Sigmoid colon (tissue), 4 donors: ENCODE measurements at regions not wholly inside any gene's neighbourhood (a gene's known extent, or its start where the extent isn't known, plus 50 kb on each side); places are given as distances from the start of the nearest gene placed in this dataset.

Experiments used
- POLR2A ChIP-seq, 2 donors: fragments of 450-650 bp; IDR thresholded peaks; one replicate each; pipeline ENCODE4 v1.6.1; 2016; ENCODE audit warnings: antibody characterized with exemption in 2 of 2, mild to moderate bottlenecking in 2 of 2, moderate library complexity in 2 of 2
- POLR2AphosphoS5 ChIP-seq, 4 donors: sonication (generic); formaldehyde crosslinking; IDR thresholded peaks; one replicate each; pipeline ENCODE4 v1.6.1; 2017; ENCODE audit warnings: antibody characterized with exemption in 4 of 4
- TF ChIP-seq, protein P1 (sequence below), 4 experiments: fragments of 450-650 bp in 3 of 4; fragments of 200-600 bp in 1 of 4; IDR thresholded peaks; one replicate each; pipeline ENCODE4 v1.5.1; 2016 to 2019; ENCODE audit warnings: antibody characterized with exemption in 4 of 4, mild to moderate bottlenecking in 3 of 4, moderate library complexity in 2 of 4

DNA sequence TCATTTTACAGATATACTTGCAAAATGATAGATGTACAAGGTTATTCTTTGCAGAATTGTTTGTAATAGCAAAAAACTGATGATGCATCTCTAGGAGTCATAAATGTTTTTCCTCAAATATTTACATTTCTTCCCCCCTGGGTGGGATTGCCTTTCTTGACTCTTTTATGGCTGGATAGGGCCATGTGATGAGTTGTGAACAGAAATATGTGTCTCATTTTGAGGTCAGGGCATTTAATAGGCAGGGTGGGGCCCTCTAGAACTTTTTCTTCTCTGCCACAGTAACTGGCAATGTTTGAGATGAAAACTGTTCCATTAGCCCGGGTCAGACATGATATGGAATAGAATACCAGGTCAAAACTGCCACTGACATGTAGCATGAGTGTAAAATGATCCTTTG, 159.5 kb upstream of the SYNCRIP start:
- TF ChIP-seq, protein P1, sequence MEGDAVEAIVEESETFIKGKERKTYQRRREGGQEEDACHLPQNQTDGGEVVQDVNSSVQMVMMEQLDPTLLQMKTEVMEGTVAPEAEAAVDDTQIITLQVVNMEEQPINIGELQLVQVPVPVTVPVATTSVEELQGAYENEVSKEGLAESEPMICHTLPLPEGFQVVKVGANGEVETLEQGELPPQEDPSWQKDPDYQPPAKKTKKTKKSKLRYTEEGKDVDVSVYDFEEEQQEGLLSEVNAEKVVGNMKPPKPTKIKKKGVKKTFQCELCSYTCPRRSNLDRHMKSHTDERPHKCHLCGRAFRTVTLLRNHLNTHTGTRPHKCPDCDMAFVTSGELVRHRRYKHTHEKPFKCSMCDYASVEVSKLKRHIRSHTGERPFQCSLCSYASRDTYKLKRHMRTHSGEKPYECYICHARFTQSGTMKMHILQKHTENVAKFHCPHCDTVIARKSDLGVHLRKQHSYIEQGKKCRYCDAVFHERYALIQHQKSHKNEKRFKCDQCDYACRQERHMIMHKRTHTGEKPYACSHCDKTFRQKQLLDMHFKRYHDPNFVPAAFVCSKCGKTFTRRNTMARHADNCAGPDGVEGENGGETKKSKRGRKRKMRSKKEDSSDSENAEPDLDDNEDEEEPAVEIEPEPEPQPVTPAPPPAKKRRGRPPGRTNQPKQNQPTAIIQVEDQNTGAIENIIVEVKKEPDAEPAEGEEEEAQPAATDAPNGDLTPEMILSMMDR (IDR thresholded peaks at IDR 0.05), result no peak
- TF ChIP-seq POLR2A (IDR thresholded peaks at IDR 0.05) (no peak), POLR2AphosphoS5 (IDR thresholded peaks at IDR 0.05) (no peak)
